ENCODE measurements at regions not wholly inside any gene's neighbourhood (a gene's known extent, or its start where the extent isn't known, plus 50 kb on each side); places are given as distances from the start of the nearest gene placed in this dataset.
"Not testable (repeated sequence)": the region's sequence is repeated elsewhere in the genome, so short reads cannot be mapped to it uniquely, and the experiment has no call there.

GRCh38 chr9:88266416-88266815 is 121.8 kb upstream of the SPIN1 start:
- Mint-ChIP-seq H3K4me3 (no peak overlapping the region), H3K4me1 (peaks cover 11% of the 10 kb centered on the region), H3K36me3 (no peaks in the 10 kb centered on the region), H3K27ac (no peak overlapping the region), H3K27me3 (no peaks in the 10 kb centered on the region), H3K9me3 (peaks cover 6% of the 10 kb centered on the region)
- CTCF ChIA-PET: no interaction called here
- DNase-seq: no peak

GRCh38 chr9:88259001-88259400 is 120.7 kb upstream of the SPATA31C2 start:
- CTCF ChIA-PET: no interaction called here
- Mint-ChIP-seq H3K27me3 (peaks cover 14% of the 10 kb centered on the region), H3K36me3 (no peaks in the 10 kb centered on the region), H3K4me3 (no peak overlapping the region), H3K9me3 (peaks cover 3% of the 10 kb centered on the region), H3K4me1 (peaks cover 6% of the 10 kb centered on the region), H3K27ac (no peak overlapping the region)
- DNase-seq: no peak

DNA sequence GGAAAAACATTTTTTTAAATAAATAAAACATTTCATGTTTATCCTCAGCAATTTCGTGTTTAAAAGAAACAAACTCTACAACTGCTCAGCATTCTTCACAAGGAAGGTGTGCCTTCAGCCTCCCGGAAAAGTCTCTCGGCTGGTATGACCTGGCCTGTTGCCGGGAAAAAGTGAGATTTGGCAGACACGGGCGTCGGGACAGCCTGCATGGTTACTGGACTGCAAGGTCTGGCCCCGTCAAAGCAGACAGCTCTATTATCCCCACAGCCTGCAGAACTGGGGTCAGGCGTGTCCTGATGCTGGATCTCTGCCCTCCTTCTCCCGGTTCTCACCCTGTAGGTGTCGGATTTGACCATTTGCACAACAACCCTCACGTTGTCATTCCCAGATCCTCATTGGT is 120.3 kb upstream of the SPATA31C2 start:
- H3K27me3 Mint-ChIP-seq: peaks cover 14% of the 10 kb centered on the region
- CTCF ChIA-PET: no interaction called here
- no peak overlapping the region for H3K4me3 Mint-ChIP-seq
- H3K36me3 Mint-ChIP-seq: no peaks in the 10 kb centered on the region
- H3K27ac Mint-ChIP-seq: no peak overlapping the region
- peaks cover 6% of the 10 kb centered on the region for H3K9me3 Mint-ChIP-seq
- peaks cover 6% of the 10 kb centered on the region for H3K4me1 Mint-ChIP-seq
- no peak for DNase-seq

DNA sequence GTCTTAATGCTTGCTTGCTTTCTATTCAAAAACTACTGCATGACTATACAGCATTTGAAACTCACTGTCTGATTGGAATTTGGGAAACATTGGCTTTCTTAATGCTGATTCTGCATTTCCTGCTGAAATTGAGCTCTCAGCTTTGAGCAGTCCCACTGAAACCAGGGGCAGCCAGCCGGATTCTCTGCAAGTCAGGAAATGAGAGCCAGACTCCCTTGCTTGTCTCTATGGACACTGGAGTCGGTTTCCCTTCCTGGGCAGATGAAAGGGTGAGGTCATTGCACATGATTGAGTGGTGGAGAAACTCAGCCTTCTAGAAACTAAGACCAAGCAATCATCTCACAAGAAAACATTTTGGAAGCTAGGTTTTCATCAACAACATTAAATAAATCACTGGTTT is 119.7 kb upstream of the SPATA31C2 start:
- CTCF ChIA-PET: no interaction called here
- H3K4me1 Mint-ChIP-seq: peaks cover 6% of the 10 kb centered on the region
- no peak for DNase-seq
- no peaks in the 10 kb centered on the region for H3K36me3 Mint-ChIP-seq
- no peak overlapping the region for H3K27ac Mint-ChIP-seq
- no peak overlapping the region for H3K4me3 Mint-ChIP-seq
- H3K27me3 Mint-ChIP-seq: peaks cover 14% of the 10 kb centered on the region
- peaks cover 8% of the 10 kb centered on the region for H3K9me3 Mint-ChIP-seq

DNA sequence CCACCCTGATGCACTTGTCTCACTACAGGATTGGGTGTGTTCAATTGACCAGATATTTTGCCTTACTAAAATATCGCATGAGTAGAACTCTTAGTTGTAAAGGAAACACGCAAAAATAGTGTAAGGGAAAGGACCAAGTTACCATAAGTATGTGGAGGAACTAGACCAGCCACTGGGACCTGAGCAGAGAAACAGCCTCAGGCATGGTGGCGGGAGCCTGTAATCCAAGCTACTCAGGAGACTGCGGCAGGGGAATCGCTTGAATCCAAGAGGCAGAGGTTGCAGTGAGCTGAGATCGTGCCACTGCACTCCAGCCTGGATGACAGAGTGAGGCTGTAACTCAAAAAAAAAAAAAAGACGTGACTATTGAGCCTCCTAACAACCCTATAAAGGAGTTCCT is 117.9 kb upstream of the SPATA31C2 start:
- no peaks in the 10 kb centered on the region for H3K36me3 Mint-ChIP-seq
- CTCF ChIA-PET: no interaction called here
- no peak for DNase-seq

DNA sequence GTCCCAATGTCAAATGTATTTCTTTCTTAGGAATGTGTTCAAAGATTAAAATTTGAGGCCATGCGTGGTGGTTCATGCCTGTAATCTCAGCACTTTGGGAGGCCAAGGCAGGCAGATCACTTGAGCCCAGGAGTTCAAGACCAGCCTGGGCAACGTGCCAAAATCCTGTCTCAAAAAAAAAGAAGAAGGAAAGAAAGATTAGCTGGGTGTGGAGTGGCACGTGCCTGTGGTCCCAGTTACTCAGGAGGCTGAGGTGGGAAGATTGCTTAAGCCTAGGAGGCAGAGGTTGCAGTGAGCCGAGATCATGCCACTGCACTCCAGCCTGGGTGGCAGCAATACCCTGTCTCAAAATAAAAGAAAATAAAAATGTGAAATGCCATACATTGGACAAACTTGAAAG is 117.5 kb upstream of the SPATA31C2 start:
- DNase-seq, H3K27ac Mint-ChIP-seq: not testable (repeated sequence)

More for the DNA sequence above, 117.9 kb upstream of the SPATA31C2 start:
- H3K27me3 Mint-ChIP-seq: peaks cover 19% of the 10 kb centered on the region
- H3K4me1 Mint-ChIP-seq: no peaks in the 10 kb centered on the region
- no peak overlapping the region for H3K27ac Mint-ChIP-seq
- peaks cover 25% of the 10 kb centered on the region for H3K9me3 Mint-ChIP-seq
- no peak overlapping the region for H3K4me3 Mint-ChIP-seq

DNA sequence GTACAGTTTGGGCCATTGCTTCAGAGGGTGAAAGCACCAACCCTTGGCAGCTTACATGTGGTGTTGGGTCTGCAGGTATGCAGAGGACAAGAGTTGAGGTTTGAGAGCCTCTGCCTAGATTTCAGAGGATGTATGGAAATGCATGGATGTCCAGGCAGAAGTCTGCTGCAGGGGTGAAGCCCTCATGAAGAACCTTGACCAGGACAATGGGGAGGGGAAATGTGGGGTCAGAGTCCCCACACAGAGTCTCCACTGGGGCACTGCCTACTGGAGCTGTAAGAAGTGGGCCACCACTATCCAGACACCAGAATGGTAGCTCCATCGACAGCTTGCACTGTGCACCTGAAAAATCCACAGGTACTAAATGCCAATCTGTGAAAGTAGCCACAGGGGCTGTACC is 113.6 kb upstream of the SPATA31C2 start:
- peaks cover 21% of the 10 kb centered on the region for H3K27me3 Mint-ChIP-seq
- DNase-seq: no peak
- no peak overlapping the region for H3K27ac Mint-ChIP-seq
- CTCF ChIA-PET: no interaction called here
- H3K9me3 Mint-ChIP-seq: peaks cover 37% of the 10 kb centered on the region
- H3K4me1 Mint-ChIP-seq: no peaks in the 10 kb centered on the region
- no peak overlapping the region for H3K4me3 Mint-ChIP-seq
- H3K36me3 Mint-ChIP-seq: no peaks in the 10 kb centered on the region

More for the DNA sequence above, 117.5 kb upstream of the SPATA31C2 start:
- H3K4me1 Mint-ChIP-seq, H3K36me3 Mint-ChIP-seq, CTCF ChIA-PET, H3K4me3 Mint-ChIP-seq: not testable (repeated sequence)
- Mint-ChIP-seq H3K9me3 (peaks cover 29% of the 10 kb centered on the region), H3K27me3 (peaks cover 19% of the 10 kb centered on the region)

DNA sequence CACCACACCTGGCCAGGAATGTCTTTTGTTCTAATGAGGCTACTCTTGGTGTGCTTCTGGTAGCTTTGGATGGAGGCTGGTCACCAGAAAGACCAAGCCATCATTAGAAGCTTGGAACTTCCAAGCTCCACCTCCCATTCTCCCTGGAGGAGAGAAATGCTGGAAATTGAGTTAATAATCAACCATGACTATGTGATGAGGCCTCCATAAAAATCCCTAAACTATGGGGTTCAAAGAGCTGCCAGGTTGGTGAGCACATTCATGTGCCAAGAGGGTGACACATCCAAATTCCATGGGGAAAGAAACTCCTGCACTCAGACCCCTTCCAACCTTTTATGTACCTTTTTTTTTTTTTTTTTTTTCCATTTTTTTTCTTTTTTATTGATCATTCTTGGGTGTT is 105.5 kb upstream of the SPATA31C2 start:
- peaks cover 16% of the 10 kb centered on the region for H3K27me3 Mint-ChIP-seq
- no peaks in the 10 kb centered on the region for H3K36me3 Mint-ChIP-seq
- CTCF ChIA-PET: no interaction called here
- H3K27ac Mint-ChIP-seq: no peak overlapping the region
- H3K4me1 Mint-ChIP-seq: peaks cover 4% of the 10 kb centered on the region
- no peaks in the 10 kb centered on the region for H3K9me3 Mint-ChIP-seq
- DNase-seq: no peak
- H3K4me3 Mint-ChIP-seq: no peak overlapping the region

- no peak overlapping the region for H3K27ac Mint-ChIP-seq
- CTCF ChIA-PET: interaction anchor here (0.5 kb wide), 1 partner anchor 89 kb away, joined by 3 read pairs; no protein-coding TSS in a partner anchor
- H3K4me1 Mint-ChIP-seq: peaks cover 9% of the 10 kb centered on the region
- H3K4me3 Mint-ChIP-seq: no peak overlapping the region
- H3K36me3 Mint-ChIP-seq: no peaks in the 10 kb centered on the region
- DNase-seq: no peak
- no peaks in the 10 kb centered on the region for H3K9me3 Mint-ChIP-seq
- peaks cover 12% of the 10 kb centered on the region for H3K27me3 Mint-ChIP-seq
Observed at GRCh38 chr9:88242879-88243278, 104.6 kb upstream of the SPATA31C2 start.

- no peak for DNase-seq
- peaks cover 14% of the 10 kb centered on the region for H3K27me3 Mint-ChIP-seq
- H3K36me3 Mint-ChIP-seq: no peaks in the 10 kb centered on the region
- CTCF ChIA-PET: interaction anchor here (0.6 kb wide), 1 partner anchor 94 kb away, joined by 3 read pairs; no protein-coding TSS in a partner anchor
- no peak overlapping the region for H3K4me3 Mint-ChIP-seq
- H3K27ac Mint-ChIP-seq: no peak overlapping the region
- H3K4me1 Mint-ChIP-seq: peaks cover 12% of the 10 kb centered on the region
- H3K9me3 Mint-ChIP-seq: no peaks in the 10 kb centered on the region
Observed at GRCh38 chr9:88237991-88238571, 99.8 kb upstream of the SPATA31C2 start.

- no peak overlapping the region for H3K4me3 Mint-ChIP-seq
Observed at GRCh38 chr9:88237479-88237961, 99.2 kb upstream of the SPATA31C2 start.

DNA sequence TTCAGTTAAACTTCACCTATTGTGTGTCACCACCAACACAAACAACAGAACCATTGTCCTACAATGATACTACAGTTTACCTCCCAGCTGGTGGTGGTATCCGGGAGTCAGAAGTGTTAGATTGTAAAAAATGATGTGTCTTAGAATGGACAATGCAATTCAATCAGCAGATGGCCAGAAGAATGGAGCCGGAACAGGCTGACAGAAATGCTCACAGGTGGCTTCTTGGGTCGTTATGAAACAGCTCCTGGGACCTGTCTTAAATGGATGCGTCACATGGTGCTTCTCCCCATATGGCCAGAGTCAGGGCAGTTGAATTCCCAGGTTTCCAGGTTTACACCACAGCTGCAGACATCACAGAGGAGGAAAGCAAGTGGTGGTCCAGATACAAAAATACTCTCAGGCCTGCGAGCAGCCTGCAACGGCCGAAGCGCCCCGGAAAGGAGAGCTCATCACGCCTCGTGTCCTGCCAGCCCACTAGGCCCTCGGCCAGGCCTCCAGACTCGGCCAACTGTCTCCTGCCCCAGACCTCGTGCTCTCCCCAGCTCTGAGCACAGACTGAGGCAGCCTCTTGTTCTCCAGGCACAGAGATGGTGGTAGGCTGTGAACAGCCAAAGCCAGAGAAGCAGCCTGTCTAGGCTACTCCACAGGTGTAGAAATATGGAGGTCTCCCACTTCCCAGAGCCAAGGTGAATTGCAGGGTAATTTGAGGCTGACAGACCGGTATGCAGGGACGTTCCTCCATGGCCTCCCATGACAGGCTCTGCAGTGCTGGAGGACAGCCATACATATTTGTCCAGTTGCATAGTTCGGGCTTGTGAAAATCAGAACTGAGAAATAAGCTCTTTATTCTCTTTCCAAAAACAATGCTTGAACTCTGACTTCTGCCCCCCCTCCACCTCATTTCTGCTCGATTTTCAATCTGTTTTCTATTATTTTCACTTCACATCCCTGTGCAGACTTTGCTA is 98.5 kb upstream of the SPATA31C2 start:
- CTCF ChIA-PET: interaction anchor here (0.6 kb wide), 1 partner anchor 95 kb away, joined by 3 read pairs; no protein-coding TSS in a partner anchor
- DNase-seq: no peak
- peaks cover 13% of the 10 kb centered on the region for H3K27me3 Mint-ChIP-seq
- H3K9me3 Mint-ChIP-seq: no peaks in the 10 kb centered on the region
- peaks cover 12% of the 10 kb centered on the region for H3K4me1 Mint-ChIP-seq
- no peak overlapping the region for H3K4me3 Mint-ChIP-seq
- no peak overlapping the region for H3K27ac Mint-ChIP-seq
- H3K36me3 Mint-ChIP-seq: no peaks in the 10 kb centered on the region

More at GRCh38 chr9:88237479-88237961, 99.2 kb upstream of the SPATA31C2 start:
- Mint-ChIP-seq H3K9me3 (no peaks in the 10 kb centered on the region), H3K4me1 (peaks cover 12% of the 10 kb centered on the region), H3K27me3 (peaks cover 14% of the 10 kb centered on the region), H3K36me3 (no peaks in the 10 kb centered on the region), H3K27ac (no peak overlapping the region)
- no peak for DNase-seq
- CTCF ChIA-PET: interaction anchor here (0.6 kb wide), 1 partner anchor 94 kb away, joined by 3 read pairs; no protein-coding TSS in a partner anchor

GRCh38 chr9:88235615-88236014 is 97.3 kb upstream of the SPATA31C2 start:
- no peaks in the 10 kb centered on the region for H3K36me3 Mint-ChIP-seq
- H3K4me3 Mint-ChIP-seq: no peak overlapping the region
- H3K27me3 Mint-ChIP-seq: peaks cover 9% of the 10 kb centered on the region
- H3K4me1 Mint-ChIP-seq: peaks cover 12% of the 10 kb centered on the region
- CTCF ChIA-PET: no interaction called here
- no peaks in the 10 kb centered on the region for H3K9me3 Mint-ChIP-seq
- H3K27ac Mint-ChIP-seq: no peak overlapping the region
- DNase-seq: no peak

GRCh38 chr9:88234114-88234513 is 95.8 kb upstream of the SPATA31C2 start:
- H3K27ac Mint-ChIP-seq: no peak overlapping the region
- H3K9me3 Mint-ChIP-seq: no peaks in the 10 kb centered on the region
- H3K27me3 Mint-ChIP-seq: peaks cover 13% of the 10 kb centered on the region
- no peaks in the 10 kb centered on the region for H3K36me3 Mint-ChIP-seq
- no peak overlapping the region for H3K4me3 Mint-ChIP-seq
- CTCF ChIA-PET: no interaction called here
- no peak for DNase-seq
- peaks cover 11% of the 10 kb centered on the region for H3K4me1 Mint-ChIP-seq
